GM04504 (cell line): ENCODE measurements at regions not wholly inside any gene's neighbourhood (a gene's known extent, or its start where the extent isn't known, plus 50 kb on each side); places are given as distances from the start of the nearest gene placed in this dataset.

Experiments
- DNase-seq: peaks from one replicate; pipeline ENCODE4 v3.0.0-alpha.2; 2012; ENCODE audit warnings: low read depth

DNA sequence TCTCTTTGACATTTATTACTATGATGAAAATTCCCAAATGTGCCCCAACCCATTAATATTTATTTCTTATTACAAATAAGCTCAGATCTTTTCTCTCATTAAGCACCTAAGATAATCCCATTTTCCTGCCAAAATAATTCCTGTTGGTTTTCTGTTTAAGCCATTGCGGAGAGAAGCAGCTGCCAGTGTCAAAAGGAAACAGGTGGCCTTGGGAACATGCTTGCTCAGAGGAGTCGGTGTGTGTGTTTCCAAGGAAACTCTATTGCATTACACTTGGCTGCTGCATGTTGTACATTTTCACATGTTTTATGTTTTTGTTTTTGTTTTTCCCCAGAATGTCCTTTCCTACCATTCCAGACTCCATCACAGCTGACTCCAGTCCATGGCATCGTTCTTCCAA, 56.4 kb downstream of the CD24 start:
- DNase-seq: no peak

DNA sequence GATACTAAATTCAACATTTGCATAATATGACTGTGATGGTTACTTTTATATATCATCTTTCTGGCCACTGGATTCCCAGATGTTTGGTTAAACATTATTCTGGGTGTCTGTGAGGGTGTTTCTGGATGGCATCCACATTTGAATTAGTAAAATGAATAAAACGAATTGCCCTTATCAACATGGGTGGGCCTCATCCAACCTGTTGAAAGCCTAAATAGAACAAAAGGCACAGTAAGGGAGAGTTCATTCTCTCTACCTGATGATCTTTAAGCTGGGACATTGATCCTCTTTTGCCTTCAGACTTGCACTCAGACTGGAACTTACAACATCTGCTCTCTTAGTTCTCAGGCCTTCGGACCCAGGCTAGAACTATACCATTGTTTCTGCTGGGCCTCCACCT, 57.6 kb downstream of the CD24 start:
- no peak for DNase-seq

DNA sequence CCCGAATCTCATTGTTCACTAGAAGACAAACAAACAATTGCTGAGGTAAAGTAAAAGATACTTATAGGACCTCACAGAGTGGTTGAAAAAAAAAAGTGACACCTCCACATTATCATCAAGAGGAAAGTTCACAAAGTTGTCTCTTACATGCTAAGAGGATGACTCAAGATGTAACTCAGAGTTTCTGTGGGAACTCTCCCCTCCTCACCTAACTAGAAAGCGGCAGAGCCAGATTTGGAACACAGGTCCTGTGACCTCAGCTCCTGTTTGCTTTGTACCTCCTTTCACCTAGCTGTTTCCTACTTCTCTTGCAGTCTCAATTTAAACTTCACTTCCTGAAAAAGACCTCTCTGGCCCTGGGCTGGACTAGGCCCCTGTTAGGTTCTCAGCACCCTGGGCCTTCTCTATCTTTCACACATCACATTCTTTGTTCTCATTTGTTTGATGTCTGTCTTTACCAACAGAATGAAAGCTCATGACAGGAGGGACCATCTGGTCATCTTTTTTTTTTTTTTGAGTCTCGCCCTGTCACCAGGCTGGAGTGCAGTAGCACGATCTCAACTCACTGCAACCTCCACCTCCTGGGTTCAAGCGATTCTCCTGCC, 60.8 kb downstream of the CD24 start:
- no peak for DNase-seq

DNA sequence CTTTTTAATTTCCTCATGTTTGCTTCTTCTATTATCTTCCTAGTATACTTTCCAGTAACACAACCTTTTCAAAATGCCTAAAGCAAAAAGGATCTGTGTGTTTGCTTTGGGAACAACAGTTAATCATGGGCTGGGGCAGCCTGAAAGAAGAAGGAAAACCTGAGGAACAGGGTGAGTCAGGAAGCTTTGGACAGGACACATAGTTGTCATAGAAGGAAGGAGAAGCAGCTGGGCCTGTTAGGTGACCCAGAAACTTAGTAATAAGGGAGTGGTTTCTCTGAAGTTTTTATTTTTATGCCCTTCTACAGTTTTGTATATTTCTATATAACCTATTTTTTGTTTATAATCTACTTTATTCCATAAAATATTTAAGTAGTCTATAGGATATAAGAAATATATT, 61.4 kb downstream of the CD24 start:
- no peak for DNase-seq

DNA sequence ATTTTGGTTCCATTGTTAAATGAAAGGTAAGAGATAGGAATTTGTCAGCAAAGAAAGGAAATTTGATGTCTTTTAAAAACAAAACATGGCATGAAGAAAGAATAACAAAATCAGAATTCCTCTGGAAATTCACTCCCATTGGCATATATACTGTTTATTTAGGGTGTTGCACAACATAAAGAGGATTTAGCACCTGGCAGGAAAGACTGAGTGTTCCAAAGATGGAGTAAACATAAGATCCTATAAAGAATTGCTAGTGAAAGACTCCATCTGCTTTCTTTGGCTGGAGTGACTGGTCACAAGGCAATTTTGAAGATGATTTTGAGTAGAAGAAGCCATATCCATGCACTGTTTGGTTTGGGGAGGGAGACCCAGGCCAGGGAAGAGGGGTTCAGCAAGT, 62.4 kb downstream of the CD24 start:
- DNase-seq: no peak

DNA sequence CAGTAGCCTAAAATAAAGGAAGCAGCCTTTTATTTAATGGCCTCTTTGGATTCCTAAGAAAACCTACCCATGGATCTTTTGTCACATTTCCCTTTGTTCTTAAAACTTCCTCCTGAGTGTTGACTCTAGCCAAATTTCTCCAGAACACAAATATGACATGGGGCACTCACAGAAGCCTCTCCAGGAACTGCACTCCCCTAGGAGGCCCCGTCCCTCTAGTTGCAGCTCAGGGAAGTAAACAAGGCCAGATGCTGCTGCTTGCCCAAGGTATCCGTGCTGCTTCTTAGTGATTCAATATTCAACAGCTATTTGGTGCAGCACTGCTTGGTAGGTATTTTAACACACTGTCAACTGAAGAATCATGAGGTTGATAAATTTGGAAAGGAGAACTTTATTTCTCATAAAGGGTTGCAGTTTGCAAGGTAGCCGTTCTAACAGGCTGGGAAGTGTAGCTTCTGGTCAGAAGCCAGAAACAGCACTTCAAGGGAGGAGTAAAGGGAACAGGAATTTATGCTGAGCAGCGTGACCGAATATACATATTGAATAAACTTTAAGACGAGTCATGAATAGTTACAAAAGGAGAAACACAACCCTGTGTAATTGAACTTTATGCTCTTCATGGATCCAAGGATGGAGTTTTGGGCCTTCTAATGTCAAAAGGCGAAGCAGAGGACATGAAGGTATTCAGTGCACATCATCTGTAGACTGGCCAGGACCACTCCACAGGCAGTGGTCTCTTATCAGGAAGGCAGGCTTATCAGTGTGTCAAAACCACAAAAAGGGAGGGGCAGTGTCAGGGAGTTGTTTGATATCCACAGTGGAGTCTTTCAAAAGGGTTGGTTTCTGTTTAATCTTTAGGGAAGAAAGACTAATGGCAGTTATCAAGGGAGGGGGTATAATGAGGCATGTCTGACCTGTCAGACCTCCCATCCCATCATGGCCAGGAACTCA, 63.3 kb downstream of the CD24 start:
- DNase-seq: no peak

DNA sequence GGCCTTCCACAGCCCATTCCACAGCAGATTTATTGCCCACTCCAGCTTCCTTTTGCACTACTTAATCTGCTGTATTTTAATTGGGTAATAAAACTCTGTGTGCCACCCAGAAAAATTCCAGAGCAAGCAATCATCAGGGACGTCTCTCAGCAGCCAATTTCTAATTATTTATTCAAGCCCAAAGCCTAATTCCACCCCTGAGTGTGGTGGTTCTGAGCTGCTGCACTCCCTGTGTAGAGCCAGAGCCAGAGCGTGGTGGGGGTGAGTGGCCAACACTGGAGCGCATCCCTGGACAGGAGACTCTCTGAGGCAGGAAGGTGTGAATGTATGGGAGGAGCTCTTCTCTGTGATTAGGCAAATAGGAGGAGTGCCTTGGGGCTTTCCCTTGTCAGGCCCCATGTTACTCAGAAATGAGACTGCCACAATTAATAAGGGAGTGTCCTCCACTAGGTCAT, 66.1 kb downstream of the CD24 start:
- no peak for DNase-seq

DNA sequence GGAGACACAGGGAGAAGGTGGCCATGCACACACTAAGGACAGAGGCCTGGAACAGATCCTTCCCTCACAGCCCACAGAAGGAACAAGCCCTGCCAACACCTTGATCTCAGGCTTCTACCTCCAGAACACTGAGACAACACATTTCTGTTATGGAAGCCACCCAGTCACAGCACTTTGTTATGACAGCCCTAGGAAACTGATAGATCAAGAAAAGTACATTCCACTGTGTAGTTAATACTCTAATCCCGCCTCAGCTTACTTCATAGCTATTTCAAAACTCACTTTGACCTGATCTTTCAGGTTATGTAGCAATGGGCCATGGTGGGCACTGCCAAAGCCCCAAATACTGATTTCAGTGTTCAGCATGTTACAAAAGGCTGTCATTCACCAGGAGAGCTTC, 66.8 kb downstream of the CD24 start:
- no peak for DNase-seq

DNA sequence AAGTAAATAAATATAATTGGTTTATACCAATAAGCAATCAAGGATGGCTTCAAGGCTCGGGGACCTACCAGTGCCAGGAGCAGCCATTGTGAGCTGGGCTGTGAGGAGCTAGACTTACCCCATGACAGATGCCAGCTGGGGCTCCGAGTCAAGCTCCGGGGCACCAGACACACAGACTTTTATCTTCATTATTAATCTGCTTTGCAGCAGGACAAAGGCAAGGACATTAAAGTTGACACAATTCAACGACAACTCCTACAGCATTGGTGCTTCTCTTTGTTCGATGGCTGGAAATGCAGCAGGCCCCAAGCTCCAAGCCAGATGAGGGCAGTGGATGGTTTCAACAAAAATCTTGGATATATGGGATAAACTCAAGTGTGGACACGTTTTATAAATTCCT, 68.3 kb downstream of the CD24 start:
- DNase-seq: no peak

DNA sequence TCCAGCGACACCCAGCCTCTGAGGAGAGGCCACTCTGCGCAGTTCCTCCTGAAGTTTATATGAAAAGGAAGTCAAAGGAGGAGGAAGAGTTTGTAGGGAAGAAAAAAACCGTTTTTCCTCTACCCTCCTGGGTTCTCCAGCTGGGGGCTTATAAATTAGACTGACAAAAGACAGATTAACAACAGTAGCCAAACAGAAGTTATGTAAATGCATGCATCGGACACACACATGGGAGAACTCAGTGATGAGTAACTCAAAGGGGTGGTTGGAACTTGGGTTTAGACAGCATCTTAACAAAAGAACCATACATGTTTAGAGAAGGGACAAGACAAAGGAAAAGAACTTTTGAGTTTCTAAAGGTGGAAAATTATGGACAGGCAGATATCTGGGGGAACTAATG, 71.2 kb downstream of the CD24 start:
- no peak for DNase-seq

DNA sequence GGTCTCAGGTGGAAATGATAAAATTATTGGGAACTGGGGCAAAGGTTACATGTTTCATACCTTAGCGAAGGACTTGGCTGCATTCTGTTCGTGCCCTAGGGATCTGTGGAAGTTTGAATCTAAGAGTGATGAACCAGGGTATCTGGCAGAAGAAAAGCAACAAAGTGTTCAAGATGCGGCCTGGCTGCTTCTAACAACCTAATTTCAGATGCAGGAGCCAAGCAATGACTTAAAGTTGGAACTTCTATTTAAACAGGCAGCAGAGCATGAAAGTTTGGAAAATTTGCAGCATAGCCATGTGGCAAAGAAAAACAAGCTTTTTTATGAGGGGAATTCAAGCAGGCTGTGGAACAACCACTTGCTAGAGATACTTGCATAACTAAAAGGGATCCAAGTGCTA, 73.5 kb downstream of the CD24 start:
- no peak for DNase-seq

DNA sequence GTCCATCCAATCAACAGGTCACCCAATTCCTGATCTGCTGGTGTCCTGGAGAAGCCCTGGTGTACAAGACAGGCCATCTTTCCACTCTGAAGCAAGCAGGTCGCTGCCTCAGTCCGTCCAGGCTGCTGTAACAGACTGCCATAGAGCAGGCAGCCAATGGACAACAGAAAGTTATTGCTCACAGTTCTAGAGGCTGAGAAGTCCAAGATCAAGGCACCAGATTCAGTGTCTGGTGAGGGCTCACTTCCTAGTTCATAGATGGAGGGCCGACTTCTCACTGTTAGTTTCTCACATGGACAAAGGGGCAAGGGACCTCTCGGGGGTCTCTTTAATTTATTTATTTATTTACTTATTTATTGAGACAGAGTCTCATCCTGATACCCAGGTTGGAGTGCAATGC, 74.8 kb downstream of the CD24 start:
- DNase-seq: no peak

DNA sequence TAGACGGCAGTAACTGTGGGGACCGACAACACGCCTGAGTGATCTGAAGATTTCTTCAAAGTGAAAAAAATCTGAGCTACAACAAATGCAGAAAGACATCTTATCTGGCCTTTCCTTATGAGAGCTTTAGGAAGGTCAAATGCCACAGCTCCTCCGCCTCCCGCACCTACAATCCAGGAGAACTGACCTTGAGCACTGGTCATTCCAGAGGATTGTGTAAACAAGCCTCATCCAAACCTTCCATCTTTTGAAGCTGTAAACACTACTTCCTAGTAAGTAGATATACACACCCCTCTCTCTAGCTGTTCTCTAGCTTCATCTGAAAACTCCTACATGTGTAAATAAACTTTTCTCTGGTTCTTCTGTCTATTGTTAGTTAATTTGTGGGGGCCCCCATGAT, 76.9 kb downstream of the CD24 start:
- DNase-seq: no peak

DNA sequence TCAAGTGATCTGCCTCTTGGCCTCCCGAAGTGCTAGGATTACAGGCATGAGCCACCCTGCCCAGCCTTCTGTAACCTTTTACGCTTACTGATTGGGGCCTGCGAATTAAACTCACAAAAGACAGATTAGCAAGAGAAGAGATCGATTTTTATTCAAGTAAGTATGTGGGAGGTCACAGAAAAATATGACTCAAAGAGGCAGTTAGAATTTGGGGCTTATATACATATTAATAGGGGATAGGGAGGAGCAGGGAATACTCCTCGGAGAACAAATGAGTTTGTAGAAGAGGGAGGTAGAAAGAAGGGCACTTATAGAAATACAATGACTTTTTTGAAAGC, 78.9 kb downstream of the CD24 start:
- no peak for DNase-seq

DNA sequence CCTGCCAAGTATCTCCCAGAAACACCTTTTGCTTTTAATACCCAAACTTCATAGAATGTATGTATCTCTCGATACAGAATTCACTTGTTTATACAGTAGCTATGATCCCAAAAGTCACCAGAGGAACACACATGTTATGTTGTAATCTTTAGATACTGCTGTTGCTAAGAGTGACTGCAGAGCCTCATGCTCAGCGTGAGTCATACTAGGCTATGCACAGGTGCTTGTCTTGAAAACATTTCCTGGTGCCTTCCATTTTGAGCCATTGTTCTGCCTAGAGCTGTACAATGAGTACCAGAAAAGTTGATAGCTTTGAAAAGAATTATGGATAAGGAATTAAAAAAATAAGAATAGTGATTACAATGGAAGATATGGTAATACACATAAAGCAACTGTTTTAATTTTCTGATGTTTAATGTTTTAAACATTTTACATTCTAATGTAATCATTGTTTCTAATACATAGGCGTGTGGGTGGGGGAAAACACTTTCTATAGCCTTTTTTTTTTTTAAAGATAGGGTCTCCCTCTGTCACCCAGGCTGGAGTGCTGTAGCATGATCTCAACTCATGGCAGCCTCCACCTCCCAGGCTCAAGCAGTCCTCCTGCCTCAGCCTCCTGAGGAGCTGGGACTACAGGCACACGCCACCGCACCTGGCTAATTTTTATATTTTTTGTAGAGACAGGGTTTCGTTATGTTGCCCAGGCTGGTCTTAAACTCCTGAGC, 79.4 kb downstream of the CD24 start:
- DNase-seq: no peak

DNA sequence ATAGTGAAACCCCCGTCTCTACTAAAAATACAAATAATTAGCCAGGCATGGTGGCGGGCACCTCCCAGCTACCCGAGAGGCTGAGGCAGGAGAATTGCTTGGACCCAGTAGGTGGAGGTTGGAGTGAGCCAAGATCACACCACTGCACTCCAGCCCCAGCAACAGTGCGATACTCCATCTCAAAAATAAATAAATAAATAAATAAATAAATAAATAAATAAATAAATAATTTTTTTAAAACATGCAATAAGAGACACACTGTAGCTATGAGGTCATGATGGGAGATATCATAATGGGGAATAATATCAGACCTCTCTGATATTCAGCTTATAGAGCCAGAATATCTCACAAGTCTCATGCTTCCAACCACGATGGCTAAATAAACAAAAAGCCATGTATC, 82.3 kb downstream of the CD24 start:
- no peak for DNase-seq

DNA sequence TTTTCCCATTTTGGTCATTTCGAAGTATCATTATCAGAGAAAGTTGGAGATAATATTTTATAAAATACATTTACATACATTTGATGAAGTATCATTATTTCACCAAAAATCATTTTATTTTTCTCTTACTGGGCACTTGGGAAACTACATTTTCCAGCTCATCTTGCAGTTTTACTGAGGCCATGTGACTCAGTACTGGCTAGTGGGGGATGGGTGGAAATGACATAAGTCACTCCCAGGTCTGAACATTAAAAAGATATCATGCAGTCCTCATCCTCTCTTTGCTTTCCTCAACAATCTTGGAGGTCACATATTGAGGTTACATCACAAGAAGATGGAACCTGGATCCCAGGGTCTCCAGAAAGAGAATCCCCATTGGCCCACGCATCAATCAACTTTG, 84.1 kb downstream of the CD24 start:
- DNase-seq: no peak

DNA sequence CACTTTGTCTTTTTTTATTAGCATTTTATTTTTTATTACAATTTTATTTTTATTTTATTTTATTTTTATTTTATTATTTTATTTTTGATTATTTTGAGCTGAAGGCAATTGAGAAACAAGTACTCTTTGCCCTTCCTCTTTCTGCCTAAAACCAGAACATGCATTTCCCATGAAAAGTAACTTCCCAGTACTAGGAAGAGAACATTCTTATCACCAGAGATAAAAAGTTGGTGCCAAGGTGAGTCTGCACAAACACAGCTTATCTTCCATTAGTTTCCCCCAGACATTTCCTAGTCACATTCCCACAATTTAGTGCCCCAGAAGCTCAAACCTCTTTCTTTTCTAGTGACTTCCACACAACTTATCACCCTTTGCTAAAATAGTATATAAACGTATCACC, 84.8 kb downstream of the CD24 start:
- no peak for DNase-seq

DNA sequence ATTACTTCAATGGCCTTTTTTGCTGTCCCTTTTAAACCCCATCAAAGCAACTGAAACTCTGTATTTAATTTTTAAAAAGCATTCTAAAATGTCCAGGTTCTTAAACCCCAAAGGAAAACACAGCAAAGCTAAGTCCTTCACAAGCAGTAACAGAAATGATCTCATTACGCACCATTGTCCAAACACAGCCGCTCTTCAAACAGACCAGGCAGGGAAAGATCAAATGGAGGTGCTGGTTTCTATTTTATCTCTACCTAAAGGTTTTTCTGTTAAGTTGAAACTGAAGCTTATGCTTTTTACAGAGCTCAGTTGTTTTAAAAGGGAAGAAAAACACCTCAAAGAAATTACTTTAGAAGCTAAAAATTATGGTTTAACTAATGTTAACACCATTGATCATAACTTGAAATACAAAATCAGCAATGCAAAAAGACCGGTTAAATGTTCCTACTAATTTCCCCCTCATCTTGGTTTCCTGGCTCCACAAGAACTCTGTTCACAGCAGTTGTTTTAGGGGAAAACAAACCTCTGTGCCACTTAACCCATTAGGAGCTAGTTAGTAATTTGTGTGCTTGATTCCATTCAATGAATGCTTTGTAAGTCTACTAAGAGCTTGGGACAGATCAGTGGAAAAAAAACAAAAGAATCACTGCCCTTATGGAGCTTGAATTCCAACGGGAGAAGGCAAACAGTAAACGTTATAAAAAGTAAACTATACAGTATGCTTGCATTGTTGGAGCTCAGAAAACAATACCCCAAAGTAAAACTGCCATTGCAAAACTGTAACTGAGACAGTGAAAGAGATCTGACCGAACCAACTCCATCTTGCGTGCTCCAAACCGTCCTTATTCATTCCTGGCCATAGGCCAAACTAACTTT, 87.4 kb downstream of the CD24 start:
- no peak for DNase-seq

DNA sequence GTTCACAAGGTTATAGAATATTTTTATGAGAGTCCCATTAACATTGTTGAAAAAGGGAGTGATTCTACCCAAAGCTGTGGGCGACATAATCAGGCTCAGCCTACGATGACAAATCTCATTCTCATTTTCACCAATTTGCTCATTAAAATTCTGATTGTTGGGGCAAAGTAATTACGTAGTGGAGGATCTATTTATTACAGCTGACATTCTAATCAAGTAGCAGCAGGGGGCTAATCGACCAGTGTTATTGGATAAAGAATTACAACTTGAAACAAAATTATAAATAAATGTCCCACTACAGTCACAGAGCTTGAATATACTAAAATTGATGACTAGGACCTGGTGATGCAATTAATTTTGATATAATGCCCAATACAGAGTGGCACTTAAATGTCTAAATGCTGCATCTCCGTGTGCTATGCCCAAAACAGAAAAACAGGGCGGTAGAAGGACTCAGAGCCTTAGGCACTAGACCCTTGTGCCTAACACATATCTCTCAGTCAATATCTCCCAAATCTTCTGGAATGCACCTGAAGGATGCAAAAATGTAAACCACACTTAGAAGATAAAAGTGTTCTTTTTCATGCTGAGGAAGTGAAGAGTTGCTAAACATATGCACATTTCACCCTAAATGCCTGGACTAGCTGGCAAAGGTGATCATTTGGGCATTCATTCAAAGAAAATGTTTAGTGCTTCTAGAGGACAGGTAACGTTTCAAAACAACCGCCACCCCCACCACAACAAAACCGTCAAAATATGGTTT, 88.3 kb downstream of the CD24 start:
- DNase-seq: no peak

DNA sequence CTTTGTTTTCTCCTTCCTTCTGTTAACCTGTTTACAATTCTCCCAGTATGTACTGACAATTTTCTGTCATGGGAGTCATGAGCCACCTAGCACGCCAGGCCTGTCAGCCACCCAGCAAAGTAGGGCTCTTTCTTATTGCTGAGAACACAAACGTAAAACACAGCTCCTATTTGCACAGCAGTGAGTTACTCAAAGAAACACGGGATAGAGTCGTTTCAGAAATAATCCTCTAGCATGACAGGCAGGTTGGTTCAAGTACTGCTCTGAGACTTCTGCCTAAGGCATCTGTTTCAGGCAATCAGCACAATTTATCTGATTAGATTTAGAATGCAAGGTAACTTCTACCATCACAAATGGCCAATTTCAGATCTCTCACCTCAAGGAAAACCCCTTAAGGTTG, 88.8 kb downstream of the CD24 start:
- DNase-seq: no peak
